Fibroblast of pulmonary artery (primary cell): ENCODE measurements at regions not wholly inside any gene's neighbourhood (a gene's known extent, or its start where the extent isn't known, plus 50 kb on each side); places are given as distances from the start of the nearest gene placed in this dataset.
A peak's percentile ranks its signal among the peaks of the same experiment; 100 is the strongest.

Experiments
- DNase-seq: peaks from one replicate; pipeline ENCODE4 v3.0.0-alpha.2; 2010; ENCODE audit warnings: low read depth
- H3K4me3 ChIP-seq: replicated peaks from 2 replicates; pipeline ENCODE4 v1.5.1; 2011; ENCODE audit warnings: low read depth, mild to moderate bottlenecking, control low read depth, low read length, moderate library complexity
- CTCF ChIP-seq: IDR thresholded peaks from 2 replicates; pipeline ENCODE4 v1.5.1; 2011; ENCODE audit warnings: mild to moderate bottlenecking, control low read depth, low read length, inconsistent platforms; ENCODE audit errors: missing control alignments

GRCh38 chr9:78133751-78134150, 102.1 kb upstream of the CEP78 start:
- no peak for TF ChIP-seq CTCF
- no peak overlapping the region for H3K4me3 ChIP-seq
- no peak for DNase-seq

- TF ChIP-seq CTCF, result no peak
- H3K4me3 ChIP-seq, result peak overlapping the region; percentile 1
- no peak for DNase-seq
These were observed 101.1 kb upstream of the GNAQ start for GRCh38 chr9:78132701-78133058.

GRCh38 chr9:78131969-78132700, 100.5 kb upstream of the GNAQ start:
- H3K4me3 ChIP-seq, result peak overlapping the region; percentile 1
- TF ChIP-seq CTCF, result no peak
- DNase-seq, result peak; percentile 10

- DNase-seq, result no peak
- TF ChIP-seq CTCF, result no peak
- H3K4me3 ChIP-seq, result no peak overlapping the region
These were observed 99.2 kb upstream of the GNAQ start for GRCh38 chr9:78130853-78131252.

GRCh38 chr9:78130004-78130403, 98.4 kb upstream of the GNAQ start:
- TF ChIP-seq CTCF, result peak; percentile 22
- DNase-seq, result peak; percentile 63
- H3K4me3 ChIP-seq, result no peak overlapping the region

GRCh38 chr9:78127279-78128225, 95.9 kb upstream of the GNAQ start:
- H3K4me3 ChIP-seq, result no peak overlapping the region
- TF ChIP-seq CTCF, result no peak
- no peak for DNase-seq
